Pancreas (tissue), 10 donors: ENCODE measurements at regions not wholly inside any gene's neighbourhood (a gene's known extent, or its start where the extent isn't known, plus 50 kb on each side); places are given as distances from the start of the nearest gene placed in this dataset.

Experiments
- ATAC-seq, 4 donors: fragments of 200-7000 bp; cut with Tn5 transposase; one replicate each; pipeline versions ENCODE4 v1.8.0 to v1.9.1; 2020; ENCODE audit warnings: mild to moderate bottlenecking in 4 of 4, moderate library complexity in 4 of 4
- DNase-seq, 6 donors: peaks; one replicate each; pipeline ENCODE4 v3.0.0-alpha.2; 2020
- FAIRE-seq: peaks from 2 replicates; lab custom pipeline; 2012; peaks lifted over from hg19 to GRCh38; lab: Jason Lieb, UNC
- H3K27ac ChIP-seq, 4 donors: fragments of 200-600 bp; sonication (generic); 1 replicate in 3 of 4; 2 replicates in 1 of 4; pipeline versions ENCODE4 v1.5.0 to v1.8.0; 2020
- H3K27me3 ChIP-seq, 4 donors: fragments of 200-600 bp; one replicate each; pipeline ENCODE4 v1.8.0; 2021
- H3K36me3 ChIP-seq, 3 donors: fragments of 200-600 bp; sonication (generic) in 1 of 3; one replicate each; pipeline versions ENCODE4 v1.5.0 to v1.8.0; 2020 to 2021
- H3K4me1 ChIP-seq, 3 donors: fragments of 200-600 bp; one replicate each; pipeline ENCODE4 v1.8.0; 2021
- H3K4me3 ChIP-seq, 4 donors: fragments of 200-600 bp; sonication (generic) in 2 of 4; one replicate each; pipeline versions ENCODE4 v1.5.0 to v1.8.0; 2020 to 2021
- H3K9me3 ChIP-seq, 4 donors: fragments of 200-600 bp; one replicate each; pipeline ENCODE4 v1.8.0; 2021
- WGBS, 2 donors: extraction: QIAGEN DNeasy Blood & Tissue Kit; methylation state at CpG; one replicate each; pipeline ENCODE4 v1.1.7; 2013; 5-methylcytosine and 5-hydroxymethylcytosine counted together
- intact Hi-C, 3 donors: fragments of 100-400 bp; cut with DNase I; formaldehyde crosslinking; loops; one replicate each; pipeline versions ENCODE4 v1.11.1 to v1.14.2; 2022
- TF ChIP-seq, protein P1 (sequence below), 4 donors: fragments of 200-600 bp; sonication (generic) in 3 of 4; IDR thresholded peaks; one replicate each; pipeline versions ENCODE4 v1.5.0 to v1.8.0; 2021; ENCODE audit warnings: antibody characterized with exemption in 4 of 4
- donor health status: healthy with polysubstance abuse.
- donor health status: DM: no; HTN: no; CAD: no; lungs with moderate emphysema.
- donor health status: DM: no; HTN: no; CAD: no.
- donor health status: control.
- donor health status: control.
- donor health status: Bipolar disorder and iron deficiency.
- donor health status: DM: yes; HTN: yes; CAD: no.
- donor health status: DM: no; HTN: no; CAD: no.
- donor health status: DM: no; HTN: no; CAD: no.
- donor health status: DM: yes; HTN: yes; CAD: no.

DNA sequence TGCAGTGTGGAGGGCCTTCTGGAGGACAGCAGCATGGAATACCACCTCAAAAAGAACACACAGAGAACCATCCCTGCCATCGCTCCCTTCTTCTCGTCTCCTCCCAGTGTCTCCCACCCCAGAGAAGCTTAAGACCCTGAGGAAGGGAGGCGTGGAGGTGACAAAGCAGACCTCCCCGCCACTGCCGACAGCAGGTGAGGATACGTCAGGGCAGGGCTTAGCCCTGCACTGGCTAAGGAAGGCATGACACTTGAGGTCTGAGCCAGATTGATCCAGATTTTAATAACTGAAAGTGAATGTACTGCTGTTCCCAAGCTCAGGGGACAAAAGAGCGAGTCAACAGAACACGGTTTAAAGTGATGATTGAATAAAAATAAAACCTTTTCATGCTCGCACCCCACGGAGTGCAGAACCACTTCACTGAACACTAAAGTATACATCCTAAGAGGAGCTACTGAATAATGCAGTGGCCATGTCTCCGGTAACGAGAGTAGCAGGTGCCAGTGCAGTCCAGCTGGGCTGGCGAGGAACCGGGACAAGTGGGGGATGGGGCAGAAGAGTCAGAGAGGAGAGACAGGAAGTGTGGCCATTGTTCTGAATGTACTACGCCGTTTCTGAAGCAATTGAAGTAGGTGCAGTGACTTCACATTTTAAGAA lies 391.0 kb downstream of the CDH2 start:
- Histone ChIP-seq H3K27ac (no peak overlapping the region), H3K4me3 (no peak overlapping the region), H3K36me3 (no peaks in the 10 kb centered on the region), H3K27me3 (no peaks in the 10 kb centered on the region), H3K4me1 (no peaks in the 10 kb centered on the region), H3K9me3 (no peaks in the 10 kb centered on the region)
- TF ChIP-seq, protein P1, sequence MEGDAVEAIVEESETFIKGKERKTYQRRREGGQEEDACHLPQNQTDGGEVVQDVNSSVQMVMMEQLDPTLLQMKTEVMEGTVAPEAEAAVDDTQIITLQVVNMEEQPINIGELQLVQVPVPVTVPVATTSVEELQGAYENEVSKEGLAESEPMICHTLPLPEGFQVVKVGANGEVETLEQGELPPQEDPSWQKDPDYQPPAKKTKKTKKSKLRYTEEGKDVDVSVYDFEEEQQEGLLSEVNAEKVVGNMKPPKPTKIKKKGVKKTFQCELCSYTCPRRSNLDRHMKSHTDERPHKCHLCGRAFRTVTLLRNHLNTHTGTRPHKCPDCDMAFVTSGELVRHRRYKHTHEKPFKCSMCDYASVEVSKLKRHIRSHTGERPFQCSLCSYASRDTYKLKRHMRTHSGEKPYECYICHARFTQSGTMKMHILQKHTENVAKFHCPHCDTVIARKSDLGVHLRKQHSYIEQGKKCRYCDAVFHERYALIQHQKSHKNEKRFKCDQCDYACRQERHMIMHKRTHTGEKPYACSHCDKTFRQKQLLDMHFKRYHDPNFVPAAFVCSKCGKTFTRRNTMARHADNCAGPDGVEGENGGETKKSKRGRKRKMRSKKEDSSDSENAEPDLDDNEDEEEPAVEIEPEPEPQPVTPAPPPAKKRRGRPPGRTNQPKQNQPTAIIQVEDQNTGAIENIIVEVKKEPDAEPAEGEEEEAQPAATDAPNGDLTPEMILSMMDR (IDR thresholded peaks at IDR 0.05) = no peak
- 70 to 75% methylated on average over 16 of the region's 16 CpGs for WGBS, 2 donors
- intact Hi-C loops = no loop called here
- ATAC-seq (no peak), FAIRE-seq (no peak), DNase-seq (no peak)

DNA sequence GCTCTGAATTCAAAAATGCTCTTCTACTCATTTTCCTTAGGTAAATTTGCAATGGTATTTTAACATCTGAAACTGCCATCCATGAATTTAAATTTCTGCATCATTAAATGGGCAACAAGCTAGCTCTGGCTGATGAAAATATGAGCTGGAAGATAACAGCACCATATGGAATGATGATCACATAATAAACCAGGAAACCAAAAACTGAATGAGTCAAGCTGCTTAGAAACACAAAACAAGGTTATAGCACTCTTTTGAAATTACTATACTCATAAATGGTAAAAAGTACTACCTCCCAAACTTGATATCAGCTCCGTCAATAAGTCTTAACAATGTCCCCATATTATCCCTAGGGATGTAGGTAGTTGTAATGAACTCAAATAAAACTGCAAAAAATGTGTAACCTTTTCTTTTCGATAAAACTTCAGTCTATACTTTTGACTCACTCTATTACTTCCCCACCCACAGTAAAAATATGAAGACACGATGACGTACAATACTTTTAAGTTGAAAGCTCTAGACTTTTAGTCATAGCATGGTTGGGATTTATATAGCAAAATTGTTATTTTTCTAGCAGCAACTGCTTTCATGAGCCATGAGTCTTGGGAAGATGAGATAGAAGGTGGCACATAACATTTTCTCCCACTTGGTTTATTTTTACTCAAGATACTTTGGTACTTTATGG lies 396.7 kb downstream of the CDH2 start:
- intact Hi-C loops = no loop called here
- DNase-seq = no peak
- 72 to 80% methylated on average over 4 of the region's 4 CpGs for WGBS, 2 donors
- no peaks in the 10 kb centered on the region for H3K4me1 ChIP-seq
- no peaks in the 10 kb centered on the region for H3K36me3 ChIP-seq
- no peak for FAIRE-seq
- no peak overlapping the region for H3K27ac ChIP-seq
- ATAC-seq = no peak
- H3K9me3 ChIP-seq = no peaks in the 10 kb centered on the region
- no peaks in the 10 kb centered on the region for H3K27me3 ChIP-seq
- H3K4me3 ChIP-seq = no peak overlapping the region
- TF ChIP-seq, protein P1 (IDR thresholded peaks at IDR 0.05) = no peak

DNA sequence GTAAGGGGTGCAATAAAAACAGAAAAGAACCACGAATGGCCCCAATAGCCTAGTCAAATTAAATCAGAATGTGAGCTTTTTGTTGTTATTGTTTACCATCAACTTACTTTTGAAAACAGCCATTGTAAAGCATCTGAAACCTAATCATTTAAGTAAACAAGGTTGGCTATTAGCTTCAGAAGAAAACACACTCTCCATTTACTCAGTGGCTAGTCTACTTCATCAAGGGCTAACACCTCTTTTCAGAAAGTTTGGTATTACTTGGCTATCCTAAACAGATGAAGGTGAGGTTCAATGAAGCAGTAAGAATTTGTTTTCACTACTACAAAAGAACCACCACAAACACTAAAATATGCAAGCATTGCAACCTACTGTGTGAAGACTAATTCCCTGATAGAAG lies 398.0 kb downstream of the CDH2 start:
- no peaks in the 10 kb centered on the region for H3K4me1 ChIP-seq
- no peak overlapping the region for H3K27ac ChIP-seq
- no peaks in the 10 kb centered on the region for H3K36me3 ChIP-seq
- TF ChIP-seq, protein P1 (IDR thresholded peaks at IDR 0.05) = no peak
- DNase-seq (no peak), ATAC-seq (no peak), FAIRE-seq (no peak)
- H3K9me3 ChIP-seq = no peaks in the 10 kb centered on the region
- H3K27me3 ChIP-seq = no peaks in the 10 kb centered on the region
- no peak overlapping the region for H3K4me3 ChIP-seq
- intact Hi-C loops = no loop called here
- 8% methylated on average over 1 of the region's 1 CpG for WGBS, 2 donors

DNA sequence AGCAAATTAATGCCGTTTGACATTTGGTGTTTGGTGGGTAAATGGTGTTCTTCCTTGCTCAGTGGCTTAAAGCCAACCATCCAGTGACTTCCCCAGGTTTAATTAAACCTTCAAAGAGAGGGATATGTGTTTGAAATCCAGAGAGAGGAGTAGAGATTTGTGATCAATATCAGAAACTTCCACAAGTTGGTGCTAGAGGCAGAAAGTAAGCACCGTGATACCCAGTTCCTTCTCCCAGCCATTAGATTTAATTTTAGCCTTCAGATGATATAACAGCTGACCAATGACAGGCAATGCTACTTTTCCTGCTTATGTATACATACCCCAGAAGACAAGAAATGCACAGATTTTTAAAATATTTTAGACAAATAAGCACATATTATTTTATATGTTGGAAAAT lies 398.5 kb downstream of the CDH2 start:
- Histone ChIP-seq H3K4me1 (no peaks in the 10 kb centered on the region), H3K4me3 (no peak overlapping the region), H3K27ac (no peak overlapping the region), H3K36me3 (no peaks in the 10 kb centered on the region), H3K9me3 (no peaks in the 10 kb centered on the region), H3K27me3 (no peaks in the 10 kb centered on the region)
- intact Hi-C loops = no loop called here
- no peak for FAIRE-seq
- TF ChIP-seq, protein P1 (IDR thresholded peaks at IDR 0.05) = no peak
- DNase-seq = no peak
- ATAC-seq = no peak
- 4 to 5% methylated on average over 2 of the region's 2 CpGs for WGBS, 2 donors

DNA sequence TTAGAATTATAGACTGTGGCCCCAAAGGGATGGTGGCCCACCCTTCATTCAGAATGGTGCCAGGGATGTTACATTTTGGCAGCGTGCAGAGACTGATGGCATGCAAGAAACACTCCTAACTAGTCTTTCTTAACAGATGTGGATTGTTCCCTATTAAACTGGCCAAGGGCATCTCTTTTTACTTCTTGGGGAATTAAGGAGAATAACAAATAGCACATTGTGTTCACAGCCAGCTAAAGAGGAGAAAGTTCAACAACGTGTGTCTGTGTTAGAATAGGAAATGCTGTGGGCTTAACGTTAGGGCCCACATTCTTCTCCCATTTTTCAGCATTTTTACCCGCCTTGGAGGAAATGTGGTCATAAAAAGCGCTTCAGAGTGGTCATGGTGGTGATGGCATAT lies 404.8 kb downstream of the CDH2 start:
- Histone ChIP-seq H3K27me3 (no peaks in the 10 kb centered on the region), H3K4me3 (no peak overlapping the region), H3K27ac (no peak overlapping the region), H3K4me1 (no peaks in the 10 kb centered on the region), H3K9me3 (no peaks in the 10 kb centered on the region), H3K36me3 (no peaks in the 10 kb centered on the region)
- TF ChIP-seq, protein P1 (IDR thresholded peaks at IDR 0.05) = no peak
- intact Hi-C loops = no loop called here
- no peak for ATAC-seq
- 38 to 51% methylated on average over 5 of the region's 5 CpGs for WGBS, 2 donors
- DNase-seq = no peak
- no peak for FAIRE-seq
